Glutamatergic neuron (in vitro differentiated cells): ENCODE measurements at regions not wholly inside any gene's neighbourhood (a gene's known extent, or its start where the extent isn't known, plus 50 kb on each side); places are given as distances from the start of the nearest gene placed in this dataset.

Experiments
- DNase-seq: peaks from one replicate; pipeline ENCODE4 v3.0.0; 2022
- H3K27ac Mint-ChIP-seq: one replicate; pipeline ENCODE4 v1.8.0; 2020; ENCODE audit warnings: mild to moderate bottlenecking, mixed read lengths, inconsistent platforms; ENCODE audit not compliant: unreplicated experiment
- H3K27me3 Mint-ChIP-seq: one replicate; pipeline ENCODE4 v1.8.0; 2020; ENCODE audit warnings: mild to moderate bottlenecking, moderate library complexity, mixed read lengths, inconsistent platforms; ENCODE audit not compliant: unreplicated experiment
- H3K36me3 Mint-ChIP-seq: one replicate; pipeline ENCODE4 v1.8.0; 2020; ENCODE audit warnings: mild to moderate bottlenecking, mixed read lengths, inconsistent platforms; ENCODE audit not compliant: unreplicated experiment
- H3K4me1 Mint-ChIP-seq: one replicate; pipeline ENCODE4 v1.8.0; 2020; ENCODE audit warnings: mild to moderate bottlenecking, low read depth, mixed read lengths, inconsistent platforms; ENCODE audit not compliant: unreplicated experiment
- H3K4me3 Mint-ChIP-seq: one replicate; pipeline ENCODE4 v1.8.0; 2020; ENCODE audit warnings: mild to moderate bottlenecking, mixed read lengths, inconsistent platforms; ENCODE audit not compliant: unreplicated experiment
- H3K9me3 Mint-ChIP-seq: one replicate; pipeline ENCODE4 v1.8.0; 2020; ENCODE audit warnings: mild to moderate bottlenecking, moderate library complexity, mixed read lengths, inconsistent platforms; ENCODE audit not compliant: unreplicated experiment
- TF ChIP-seq, protein P1 (sequence below): fragments of 200-600 bp; sonication (generic); IDR thresholded peaks from one replicate; pipeline ENCODE4 v1.5.0; 2021; ENCODE audit not compliant: partially characterized antibody, unreplicated experiment

DNA sequence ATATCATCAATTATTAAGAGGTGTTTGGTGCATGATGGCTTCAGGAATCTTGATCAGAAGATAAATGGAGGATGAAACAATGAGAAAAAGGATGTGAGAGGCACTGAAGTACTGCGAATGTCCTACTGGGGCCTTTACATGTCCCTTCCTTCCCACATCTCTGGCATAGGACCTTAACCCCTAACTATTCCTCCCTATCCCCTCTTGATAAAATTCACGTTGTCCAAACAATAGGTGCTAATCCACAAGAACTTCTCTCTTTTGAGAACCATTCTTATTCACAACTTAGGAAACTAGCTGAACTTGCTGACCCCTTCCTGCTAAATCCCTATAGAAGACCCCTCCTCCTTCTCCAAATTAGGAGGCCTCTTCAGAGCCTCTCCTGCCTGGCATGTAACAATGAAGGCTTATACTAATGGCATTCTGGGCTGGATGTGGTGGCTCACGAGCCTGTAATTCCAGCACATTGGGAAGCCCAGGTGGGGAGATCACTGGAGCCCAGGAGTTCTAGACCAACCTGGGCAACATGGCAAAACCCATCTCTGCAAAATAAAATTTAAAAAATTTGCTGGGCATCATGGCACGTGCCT is 276.5 kb upstream of the SMARCA2 start:
- Mint-ChIP-seq H3K4me1 (peaks cover 16% of the 10 kb centered on the region), H3K36me3 (no peaks in the 10 kb centered on the region), H3K27ac (peak overlapping the region; percentile 84), H3K27me3 (peaks cover 7% of the 10 kb centered on the region), H3K4me3 (no peak overlapping the region), H3K9me3 (peaks cover 8% of the 10 kb centered on the region)
- TF ChIP-seq, protein P1, sequence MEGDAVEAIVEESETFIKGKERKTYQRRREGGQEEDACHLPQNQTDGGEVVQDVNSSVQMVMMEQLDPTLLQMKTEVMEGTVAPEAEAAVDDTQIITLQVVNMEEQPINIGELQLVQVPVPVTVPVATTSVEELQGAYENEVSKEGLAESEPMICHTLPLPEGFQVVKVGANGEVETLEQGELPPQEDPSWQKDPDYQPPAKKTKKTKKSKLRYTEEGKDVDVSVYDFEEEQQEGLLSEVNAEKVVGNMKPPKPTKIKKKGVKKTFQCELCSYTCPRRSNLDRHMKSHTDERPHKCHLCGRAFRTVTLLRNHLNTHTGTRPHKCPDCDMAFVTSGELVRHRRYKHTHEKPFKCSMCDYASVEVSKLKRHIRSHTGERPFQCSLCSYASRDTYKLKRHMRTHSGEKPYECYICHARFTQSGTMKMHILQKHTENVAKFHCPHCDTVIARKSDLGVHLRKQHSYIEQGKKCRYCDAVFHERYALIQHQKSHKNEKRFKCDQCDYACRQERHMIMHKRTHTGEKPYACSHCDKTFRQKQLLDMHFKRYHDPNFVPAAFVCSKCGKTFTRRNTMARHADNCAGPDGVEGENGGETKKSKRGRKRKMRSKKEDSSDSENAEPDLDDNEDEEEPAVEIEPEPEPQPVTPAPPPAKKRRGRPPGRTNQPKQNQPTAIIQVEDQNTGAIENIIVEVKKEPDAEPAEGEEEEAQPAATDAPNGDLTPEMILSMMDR: no peak
- DNase-seq: no peak

- TF ChIP-seq, protein P1: no peak
- Mint-ChIP-seq H3K27me3 (no peaks in the 10 kb centered on the region), H3K9me3 (peaks cover 2% of the 10 kb centered on the region), H3K4me1 (no peaks in the 10 kb centered on the region), H3K27ac (no peak overlapping the region), H3K4me3 (no peak overlapping the region), H3K36me3 (peaks cover 4% of the 10 kb centered on the region)
- no peak for DNase-seq
Observed at GRCh38 chr9:1743121-1743960, 271.8 kb upstream of the SMARCA2 start.

GRCh38 chr9:1745980-1746379 is 269.2 kb upstream of the SMARCA2 start:
- TF ChIP-seq, protein P1: no peak

DNA sequence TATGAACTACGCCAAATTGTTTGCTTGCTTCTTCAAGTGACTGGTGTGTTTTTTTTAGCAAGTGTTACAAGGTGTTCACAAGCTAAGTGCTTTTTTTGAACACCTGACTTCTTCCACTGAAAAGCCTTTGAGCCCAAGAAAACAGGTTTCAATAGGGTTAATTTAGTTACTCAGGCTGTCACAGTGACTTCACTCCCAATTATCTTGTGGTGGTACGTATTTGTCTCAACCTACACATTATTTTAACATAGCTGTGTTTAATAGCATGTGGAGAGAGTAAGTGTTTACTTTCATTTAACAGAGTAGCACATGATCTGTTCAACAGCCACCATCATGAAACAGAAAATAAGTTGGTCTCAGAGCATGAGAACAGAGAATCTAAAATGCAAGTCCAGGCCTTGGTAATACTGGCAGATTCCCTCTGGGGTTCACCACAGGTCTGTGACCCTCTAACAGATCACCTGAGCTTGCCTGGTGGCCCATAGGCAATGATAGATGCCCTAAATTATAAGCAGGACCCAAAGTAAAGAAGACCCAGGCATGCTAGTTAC is 267.7 kb upstream of the SMARCA2 start:
- H3K27ac Mint-ChIP-seq: no peak overlapping the region
- DNase-seq: no peak
- no peaks in the 10 kb centered on the region for H3K4me1 Mint-ChIP-seq
- peaks cover 16% of the 10 kb centered on the region for H3K36me3 Mint-ChIP-seq
- H3K4me3 Mint-ChIP-seq: no peak overlapping the region
- H3K9me3 Mint-ChIP-seq: peaks cover 4% of the 10 kb centered on the region
- no peaks in the 10 kb centered on the region for H3K27me3 Mint-ChIP-seq
- TF ChIP-seq, protein P1: no peak

More at GRCh38 chr9:1745980-1746379, 269.2 kb upstream of the SMARCA2 start:
- Mint-ChIP-seq H3K27me3 (no peaks in the 10 kb centered on the region), H3K4me3 (no peak overlapping the region), H3K36me3 (peaks cover 12% of the 10 kb centered on the region), H3K4me1 (no peaks in the 10 kb centered on the region), H3K27ac (no peak overlapping the region), H3K9me3 (peaks cover 3% of the 10 kb centered on the region)
- DNase-seq: no peak

- DNase-seq: no peak
- TF ChIP-seq, protein P1: no peak
- Mint-ChIP-seq H3K27ac (no peak overlapping the region), H3K4me1 (no peaks in the 10 kb centered on the region), H3K36me3 (peaks cover 19% of the 10 kb centered on the region), H3K9me3 (peaks cover 4% of the 10 kb centered on the region), H3K4me3 (no peak overlapping the region), H3K27me3 (no peaks in the 10 kb centered on the region)
Observed at GRCh38 chr9:1748407-1748806, 266.7 kb upstream of the SMARCA2 start.
